Activated CD4-positive, CD25-positive, alpha-beta regulatory T cell treated with anti-CD3 and anti-CD28 coated beads, Interleukin-2, amount 50 U/mL, for 72 hours (primary cell): ENCODE measurements at regions not wholly inside any gene's neighbourhood (a gene's known extent, or its start where the extent isn't known, plus 50 kb on each side); places are given as distances from the start of the nearest gene placed in this dataset.
"Not testable (repeated sequence)": the region's sequence is repeated elsewhere in the genome, so short reads cannot be mapped to it uniquely, and the experiment has no call there.

Source experiments
- DNase-seq: peaks from one replicate; pipeline ENCODE4 v3.0.0; 2021

DNA sequence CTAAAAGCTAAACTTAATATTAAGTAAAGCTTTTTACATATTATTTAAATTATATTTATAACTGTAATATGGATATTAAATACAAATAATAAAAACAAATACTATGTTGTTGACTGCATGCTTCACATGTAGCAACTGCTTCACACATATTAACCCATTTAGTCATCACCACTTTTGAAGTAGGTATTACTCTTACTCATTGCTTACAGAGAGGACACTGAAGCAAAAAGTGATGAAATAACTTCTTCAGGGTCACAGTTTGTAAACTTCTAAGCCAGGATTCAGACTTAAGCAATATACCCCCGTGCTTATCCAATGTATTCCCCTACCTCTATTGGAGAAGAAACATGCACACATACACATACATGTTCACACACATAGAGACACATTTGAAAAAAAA lies 166.6 kb downstream of the DKK2 start:
- no peak for DNase-seq

DNA sequence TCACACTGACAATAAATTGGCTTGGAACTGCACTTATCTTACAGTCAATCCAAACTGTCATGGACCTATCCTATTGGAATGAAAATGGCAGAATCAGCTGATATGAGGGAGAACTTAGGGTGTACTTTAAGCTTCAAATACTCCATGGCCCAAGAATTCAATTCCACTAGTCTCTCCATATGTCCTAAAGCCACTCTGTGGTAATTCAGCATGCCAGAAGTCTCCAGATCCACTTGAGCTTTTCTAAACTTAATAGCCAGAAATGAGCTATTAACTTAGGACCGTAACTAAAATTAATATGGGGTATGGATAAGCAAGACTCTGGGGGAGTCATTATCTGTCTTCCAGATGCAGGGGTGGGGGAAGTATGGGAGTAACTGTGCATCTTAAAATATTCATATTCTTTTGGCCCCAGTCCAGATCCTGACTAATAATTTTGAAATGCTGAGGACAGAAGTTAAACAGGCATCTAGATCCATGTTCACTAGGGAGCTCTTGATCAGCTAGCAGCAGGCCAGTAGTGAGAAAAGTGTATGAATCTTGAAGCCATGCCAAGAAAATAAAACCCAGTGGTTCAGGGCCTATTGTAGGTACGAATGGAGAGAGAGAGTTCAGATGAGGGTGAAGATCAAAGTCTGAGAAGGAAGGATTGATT lies 167.6 kb downstream of the DKK2 start:
- no peak for DNase-seq

DNA sequence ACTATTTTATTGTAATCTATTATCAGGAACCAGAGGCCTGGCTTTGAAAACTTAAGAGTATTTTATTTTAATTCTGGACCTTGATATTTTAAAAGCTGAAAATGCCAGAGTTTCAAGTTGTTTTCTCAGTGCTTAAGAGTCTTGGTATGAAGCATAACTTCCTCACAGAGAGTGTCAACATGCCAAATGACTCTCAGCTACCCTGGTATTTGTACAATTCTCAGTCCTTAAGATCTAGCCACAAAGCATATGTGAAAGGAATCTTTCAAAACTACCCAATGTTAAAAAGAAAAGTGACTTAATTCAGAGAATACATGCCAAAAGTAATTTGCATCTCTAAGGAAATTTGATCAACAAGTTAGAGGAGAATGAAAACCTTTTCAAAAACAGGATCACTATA lies 171.9 kb downstream of the DKK2 start:
- no peak for DNase-seq

DNA sequence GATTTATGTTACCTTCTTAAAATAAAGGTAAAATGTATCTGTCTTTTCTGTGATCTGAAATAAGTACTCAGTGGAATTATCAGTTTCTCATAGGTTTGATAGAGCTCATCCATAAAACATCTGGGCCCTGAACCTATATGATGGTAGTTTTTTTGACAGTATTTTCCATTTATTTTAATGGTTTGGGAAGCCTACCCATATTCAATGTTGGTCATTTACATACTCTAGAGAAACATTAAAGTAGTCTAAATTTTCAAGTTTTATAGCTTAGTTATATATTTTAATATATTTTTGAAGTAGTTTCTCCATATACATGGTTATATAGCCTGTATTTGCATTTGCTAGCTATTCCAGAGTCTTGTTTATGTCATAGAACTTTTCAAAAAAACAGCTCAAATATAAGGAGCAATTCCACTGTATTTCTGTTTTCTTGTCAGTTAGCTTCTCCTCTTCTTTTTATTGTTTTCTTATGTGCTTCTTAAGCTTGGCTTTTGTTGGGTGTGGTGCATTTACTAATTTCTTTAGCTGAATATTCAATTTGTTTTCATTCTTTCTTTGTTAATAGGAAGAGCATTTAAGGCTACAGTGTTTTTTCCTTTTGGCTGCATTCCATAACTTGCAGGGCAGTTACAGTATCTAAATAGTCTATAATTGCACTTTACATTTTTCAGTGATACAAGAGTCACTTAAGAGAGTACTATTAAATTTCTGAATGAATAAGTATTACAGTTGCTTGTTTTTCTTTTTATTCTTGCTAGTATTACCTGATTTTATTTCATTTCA lies 181.4 kb downstream of the DKK2 start:
- DNase-seq: no peak

DNA sequence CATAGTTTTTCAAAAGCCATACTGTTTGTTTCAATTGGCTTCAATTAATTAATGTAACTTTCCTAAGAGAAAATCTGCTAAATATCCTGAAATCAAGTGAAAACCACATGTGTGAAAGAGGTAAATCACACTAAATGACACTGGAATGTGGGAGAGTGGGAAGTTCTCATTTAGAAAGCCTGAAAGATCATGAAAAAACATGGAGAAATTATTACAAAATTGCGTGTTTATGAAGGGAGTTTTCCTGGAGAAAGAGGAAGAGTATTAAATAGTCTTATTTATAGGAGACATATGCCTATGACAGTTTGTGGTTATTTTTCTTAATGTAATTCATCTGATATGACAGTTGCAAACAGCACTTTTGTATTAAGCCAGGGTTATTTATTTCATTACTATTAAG lies 183.7 kb downstream of the DKK2 start:
- no peak for DNase-seq

DNA sequence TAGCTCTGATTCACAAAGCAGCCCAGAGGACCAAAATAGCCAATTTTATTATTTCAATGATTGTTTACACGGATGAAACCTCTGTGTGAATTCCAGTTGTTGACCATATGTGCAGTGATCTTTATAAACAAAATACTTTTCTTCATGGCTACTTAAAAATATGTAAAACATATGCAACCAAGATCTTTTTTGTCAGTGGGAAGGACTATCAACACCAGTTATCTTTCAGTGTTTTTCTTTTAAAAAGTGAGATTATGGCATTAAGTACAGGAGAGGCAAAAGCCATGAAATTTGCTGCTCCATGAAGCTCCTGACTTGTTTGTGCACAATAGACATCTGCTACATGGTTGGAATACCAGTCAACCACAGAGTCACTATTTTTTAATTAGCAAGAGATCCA lies 184.4 kb downstream of the DKK2 start:
- DNase-seq: no peak

DNA sequence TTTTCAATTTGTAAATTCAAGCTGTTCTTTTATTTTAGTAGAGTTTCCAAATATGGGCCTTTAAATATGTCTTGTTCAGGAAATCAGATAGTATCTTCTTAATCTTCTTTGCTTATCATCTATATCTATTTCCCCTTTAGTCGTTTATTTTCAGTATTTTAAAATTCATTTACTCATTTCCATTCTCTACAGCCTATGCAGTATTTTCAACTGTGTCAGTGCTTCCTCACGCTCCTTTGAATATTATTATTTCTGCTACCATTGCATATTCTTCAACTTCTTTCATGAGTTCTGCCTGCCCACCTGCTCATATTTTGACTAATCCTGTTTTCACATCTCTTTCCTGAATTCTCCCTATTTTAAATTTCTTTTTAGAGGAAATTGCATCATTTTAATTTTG lies 185.4 kb downstream of the DKK2 start:
- no peak for DNase-seq

DNA sequence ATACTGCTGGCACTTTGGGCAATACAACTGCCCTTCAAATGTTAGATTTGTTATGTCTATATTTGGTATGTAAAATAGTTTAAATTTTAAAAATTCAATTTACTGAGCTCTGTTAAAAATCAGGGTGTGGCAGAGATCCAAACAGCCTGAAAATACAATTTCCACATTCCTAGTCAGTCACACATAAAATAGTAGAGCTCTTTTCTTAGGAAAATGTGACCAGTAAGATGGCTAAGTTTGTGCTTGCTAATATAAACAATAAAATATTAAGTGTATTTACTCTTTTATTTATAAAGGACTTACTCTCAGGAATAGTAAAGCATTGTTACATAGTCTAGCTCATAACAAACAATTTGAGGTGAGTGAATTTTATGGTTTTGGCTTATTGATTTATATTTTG lies 200.2 kb downstream of the DKK2 start:
- no peak for DNase-seq

DNA sequence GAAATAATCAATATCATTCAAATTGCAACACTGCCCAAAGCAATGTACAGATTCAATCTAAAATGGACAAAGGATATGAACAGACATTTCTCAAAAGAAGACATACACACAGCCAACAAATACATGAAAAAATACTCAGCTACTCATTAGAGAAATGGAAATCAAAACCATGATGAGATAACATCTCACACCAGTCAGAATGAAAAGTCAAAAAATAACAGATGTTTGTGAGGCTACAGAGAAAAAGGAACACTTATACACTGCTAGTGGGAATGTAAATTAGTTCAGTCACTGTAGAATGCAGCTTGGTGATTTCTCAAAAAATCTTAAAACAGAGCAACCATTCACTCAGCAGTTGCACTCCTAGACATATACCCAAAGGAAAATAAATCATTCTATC lies 205.2 kb downstream of the DKK2 start:
- DNase-seq: no peak

DNA sequence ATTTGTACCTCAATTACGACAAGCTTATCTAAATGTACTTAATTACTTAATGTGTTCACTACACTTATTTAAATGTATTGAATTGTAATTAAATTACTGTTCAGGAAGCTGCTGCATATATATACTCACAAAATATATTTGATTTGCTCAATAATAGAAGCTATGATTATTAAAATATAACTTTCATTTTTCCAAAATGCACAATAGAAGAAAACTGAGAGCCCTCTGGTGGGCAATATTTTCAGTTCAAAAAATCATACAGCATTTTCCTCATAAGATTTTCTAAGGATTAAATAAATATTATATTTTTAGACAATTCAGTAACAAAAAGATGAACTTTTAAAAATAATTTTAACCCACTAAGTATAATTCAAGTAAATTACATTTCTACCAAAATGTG lies 217.3 kb downstream of the DKK2 start:
- no peak for DNase-seq

DNA sequence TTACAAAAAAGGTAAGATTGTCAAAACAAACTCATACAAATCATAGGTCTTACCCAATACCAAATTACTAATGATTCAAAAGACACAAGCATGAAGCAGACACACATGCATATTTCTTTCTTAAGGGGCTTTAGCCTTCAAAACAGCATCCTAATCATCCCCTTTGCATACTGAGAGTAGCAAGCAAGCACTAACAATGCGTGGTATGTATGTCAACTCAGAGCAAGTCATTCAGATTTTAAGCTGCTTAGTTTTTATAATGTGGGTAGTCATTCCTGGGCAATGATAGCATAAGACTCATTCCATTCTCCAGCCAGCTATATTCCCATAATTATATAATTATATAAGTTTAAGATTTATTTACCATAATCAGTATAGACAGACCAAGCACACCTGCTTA lies 219.6 kb downstream of the DKK2 start:
- no peak for DNase-seq

DNA sequence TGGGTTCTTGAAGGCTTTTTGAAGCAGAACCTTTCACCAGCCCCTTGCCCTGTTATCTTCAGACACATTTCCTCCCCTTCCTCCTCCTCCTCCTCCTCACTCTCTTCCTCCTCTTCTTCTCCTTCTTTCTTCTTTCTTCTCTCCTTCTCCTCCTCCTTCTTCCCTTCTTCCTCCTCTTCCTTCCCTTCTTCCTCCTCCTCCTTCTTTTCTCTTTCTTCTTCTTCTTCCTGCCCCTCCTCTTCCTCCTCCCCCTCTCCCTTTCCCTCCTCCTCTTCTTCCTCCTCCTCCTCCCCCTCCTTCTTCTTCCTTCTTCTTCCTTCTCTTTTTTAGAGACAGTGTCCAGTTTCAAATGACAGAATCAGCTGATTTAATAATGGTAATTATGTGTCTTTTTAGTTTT lies 226.0 kb downstream of the DKK2 start:
- DNase-seq: no peak

DNA sequence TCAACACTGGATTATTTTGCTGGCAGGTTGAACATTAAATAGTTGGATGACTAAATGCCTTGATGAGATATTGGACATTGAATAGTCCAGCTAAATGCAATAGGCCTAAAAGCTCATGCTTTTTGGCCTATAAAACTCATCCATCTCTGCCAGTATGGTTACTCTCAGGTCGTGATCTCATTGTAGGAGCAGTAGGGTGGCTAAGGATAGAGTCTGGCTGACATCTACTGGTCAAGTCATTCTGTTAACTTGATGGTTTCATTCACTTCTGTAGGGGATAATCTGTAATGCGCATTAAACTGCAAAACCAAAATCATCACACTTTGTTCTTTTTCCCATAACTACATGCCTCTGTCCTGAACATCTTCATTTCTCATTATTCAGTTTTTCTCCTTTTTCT lies 227.0 kb downstream of the DKK2 start:
- no peak for DNase-seq

DNA sequence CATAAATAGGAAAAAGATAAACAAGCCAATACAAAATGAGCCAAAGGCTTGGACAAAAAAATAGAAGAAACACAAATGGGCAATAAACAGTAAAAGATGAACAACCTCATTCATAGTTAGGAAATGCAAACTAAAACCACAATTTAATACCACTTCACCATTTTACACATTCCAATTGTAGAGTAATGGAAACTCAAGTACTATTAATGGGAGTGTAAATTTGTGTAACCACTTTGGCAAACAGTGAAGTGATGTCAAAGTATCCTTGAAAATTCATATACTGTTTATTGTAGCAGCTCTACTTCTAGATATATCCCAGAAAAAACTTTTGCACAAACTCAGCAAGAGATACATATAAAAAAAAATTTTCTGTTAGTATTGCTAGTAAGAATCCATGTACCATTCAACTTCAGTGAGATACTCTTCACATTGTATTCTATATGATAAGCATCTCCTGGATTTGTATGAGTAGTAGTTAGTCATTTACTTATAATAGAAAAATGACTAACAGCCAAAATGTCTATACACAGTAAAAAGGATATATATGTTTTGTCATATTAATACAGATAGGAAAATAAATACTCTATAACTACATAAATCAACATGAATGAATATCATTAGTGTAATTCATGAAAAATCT lies 229.8 kb downstream of the DKK2 start:
- no peak for DNase-seq

DNA sequence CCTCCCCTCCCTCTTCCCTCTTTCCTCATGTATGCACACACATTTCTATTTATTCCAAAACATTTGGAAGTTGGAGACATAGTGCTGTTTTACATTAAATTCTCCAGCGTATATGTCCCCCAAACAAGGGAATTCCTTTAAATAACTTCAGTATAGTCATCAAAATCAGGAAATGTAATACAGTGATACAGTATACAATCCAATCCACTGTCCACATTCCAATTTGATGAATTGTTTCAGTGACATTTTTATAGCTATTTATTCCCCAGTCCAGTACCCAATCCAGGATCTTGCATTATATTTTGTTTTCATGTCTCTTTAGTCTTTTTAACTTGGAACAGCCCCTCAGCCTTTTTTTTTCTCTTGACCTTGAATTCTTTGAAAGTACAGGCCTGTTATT lies 233.0 kb downstream of the DKK2 start:
- no peak for DNase-seq

DNA sequence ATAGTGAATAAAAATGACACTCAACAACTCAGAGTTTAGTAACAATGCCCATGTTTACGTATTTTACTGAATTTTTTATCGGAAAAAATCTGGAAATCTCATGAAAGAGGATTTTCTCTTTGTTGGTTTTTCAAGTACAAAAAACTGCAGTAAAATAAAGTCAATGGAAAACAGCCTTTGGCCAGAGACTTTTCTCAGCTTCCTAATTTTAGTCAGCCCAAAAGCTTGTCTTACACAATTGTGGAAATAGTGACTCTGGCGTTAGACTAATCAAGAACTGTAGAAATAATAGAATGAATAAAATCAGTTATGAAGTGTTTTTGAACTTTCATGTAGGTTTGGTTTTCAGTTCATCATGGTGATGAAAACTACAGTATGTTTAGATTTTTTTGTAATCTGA lies 234.7 kb downstream of the DKK2 start:
- DNase-seq: no peak

DNA sequence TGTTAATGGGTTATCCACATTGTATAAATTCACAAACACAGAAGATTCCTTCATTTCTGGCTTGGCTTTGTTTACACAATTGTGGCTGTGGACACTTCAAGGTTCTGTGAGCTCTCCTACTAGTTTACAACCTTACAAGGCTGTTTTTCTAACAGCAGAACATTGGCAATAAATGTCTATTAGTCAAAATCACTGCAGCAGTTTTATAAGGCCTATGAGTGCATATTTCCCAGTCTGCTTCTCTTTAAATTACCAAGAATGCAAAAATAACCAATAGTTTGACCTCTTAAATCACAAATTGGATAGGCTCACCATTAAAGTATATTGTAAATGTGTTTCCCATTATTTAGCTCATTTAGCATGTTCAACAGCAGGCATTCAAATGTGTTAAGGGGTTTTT lies 239.2 kb downstream of the DKK2 start:
- no peak for DNase-seq

DNA sequence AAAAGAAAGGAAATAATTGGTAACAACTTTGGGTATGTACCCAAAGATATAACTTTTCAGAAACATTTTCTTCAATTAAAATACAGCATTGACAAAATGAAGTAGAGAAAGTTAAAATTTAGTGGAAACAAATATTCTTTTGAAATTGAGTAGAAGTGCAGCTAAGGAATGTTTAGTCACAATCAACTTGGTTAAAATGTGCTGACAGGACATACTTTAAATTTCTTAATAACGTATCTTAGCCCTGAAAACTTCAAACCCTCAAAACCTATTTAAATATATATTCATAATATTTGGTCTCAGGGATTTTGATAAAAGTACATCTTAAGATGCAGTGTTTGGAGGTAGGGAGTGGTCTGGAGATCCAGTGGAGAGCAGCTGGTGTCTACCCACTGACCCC lies 240.8 kb downstream of the DKK2 start:
- no peak for DNase-seq

DNA sequence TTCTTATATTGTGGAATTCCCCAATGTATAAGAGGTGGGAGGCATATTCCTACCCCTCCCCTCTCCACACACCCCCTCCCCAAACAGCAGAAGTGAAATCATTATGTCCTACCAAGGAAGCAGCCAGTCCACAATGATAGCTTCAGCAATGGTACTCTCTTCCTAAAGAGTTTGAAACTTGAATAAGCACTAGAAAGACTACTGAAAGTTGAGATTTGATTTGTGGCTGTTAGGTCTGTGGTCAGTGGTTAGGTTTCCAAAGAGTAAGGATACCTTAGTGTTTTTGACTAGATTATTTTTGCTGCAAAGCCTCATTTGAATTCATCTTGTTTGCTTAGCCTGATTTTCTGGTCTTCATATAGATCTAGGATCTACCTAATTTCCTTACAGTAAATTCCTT lies 242.2 kb downstream of the DKK2 start:
- no peak for DNase-seq

DNA sequence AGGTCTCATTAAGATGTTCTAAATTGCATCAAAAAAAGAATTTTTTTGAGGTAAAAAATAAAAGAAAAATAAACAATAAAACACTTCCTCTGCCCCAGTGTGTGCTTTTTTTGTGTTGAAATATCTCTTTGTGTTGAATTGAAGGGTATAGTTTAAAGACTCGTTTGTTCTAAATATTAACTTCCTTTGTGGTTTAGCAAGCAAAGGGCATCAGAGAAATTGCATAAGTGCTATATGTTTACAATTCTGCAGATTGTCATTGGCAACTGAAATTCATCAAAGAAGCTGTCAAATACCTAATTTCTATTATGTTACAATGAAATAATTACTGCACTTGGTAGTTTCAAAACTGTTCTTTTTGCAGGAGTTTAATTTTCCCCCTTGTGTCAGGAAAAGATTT lies 260.5 kb downstream of the DKK2 start:
- no peak for DNase-seq

DNA sequence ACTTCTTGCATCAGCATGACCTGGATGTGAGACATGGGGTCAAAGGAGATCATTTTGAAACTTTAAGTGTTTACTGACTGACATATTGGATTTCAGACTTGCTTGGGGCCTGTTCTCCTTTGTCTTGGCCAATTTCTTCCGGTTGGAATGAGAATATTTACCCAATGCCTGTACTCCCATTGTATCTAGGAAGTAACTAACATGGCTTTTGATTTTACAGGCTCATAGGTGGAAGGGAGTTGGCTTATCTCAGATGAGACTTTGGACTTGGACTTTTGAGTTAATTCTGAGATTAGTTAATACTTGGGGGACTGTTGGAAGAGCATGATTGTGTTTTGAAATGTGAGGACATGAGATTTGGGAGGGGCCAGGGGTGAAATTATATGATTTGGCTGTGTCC lies 262.1 kb downstream of the DKK2 start:
- DNase-seq: not testable (repeated sequence)

DNA sequence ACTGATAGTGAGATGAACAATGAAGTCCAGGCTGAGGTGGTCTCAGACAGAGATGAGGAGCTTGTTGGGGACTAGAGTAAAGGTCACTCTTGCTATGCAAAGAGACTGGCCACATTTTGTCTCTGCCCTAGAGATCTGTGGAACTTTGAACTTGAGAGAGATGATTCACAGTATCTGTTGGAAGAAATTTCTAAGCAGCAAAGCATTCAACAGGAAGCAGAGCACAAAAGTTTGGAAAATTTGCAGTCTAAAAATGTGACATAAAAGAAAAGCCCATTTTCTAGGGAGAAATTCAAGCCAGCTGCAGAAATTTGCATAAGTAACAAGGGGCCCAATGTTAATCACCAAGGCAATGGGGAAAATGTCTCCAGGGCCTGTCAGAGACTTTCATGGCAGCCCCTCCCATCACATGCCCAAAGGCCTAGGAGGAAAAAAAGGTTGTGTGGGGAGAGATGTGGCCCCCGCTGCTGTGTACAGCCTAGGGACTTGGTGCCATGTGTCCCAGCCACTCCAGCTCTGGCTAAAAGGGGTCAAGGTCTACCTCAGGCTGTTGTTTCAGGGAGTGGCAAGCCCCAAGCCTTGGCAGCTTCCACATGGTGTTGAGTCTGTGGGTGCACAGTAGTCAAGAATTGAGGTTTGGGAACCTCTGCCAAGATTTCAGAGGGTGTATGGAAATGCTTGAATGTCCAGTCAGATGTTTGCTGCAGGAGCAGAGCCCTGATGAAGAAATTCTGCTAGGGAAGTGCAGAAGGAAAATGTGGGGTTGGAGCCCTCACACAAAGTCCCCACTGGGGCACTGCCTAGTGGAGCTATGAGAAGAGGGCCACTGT lies 262.8 kb downstream of the DKK2 start:
- DNase-seq: no peak

DNA sequence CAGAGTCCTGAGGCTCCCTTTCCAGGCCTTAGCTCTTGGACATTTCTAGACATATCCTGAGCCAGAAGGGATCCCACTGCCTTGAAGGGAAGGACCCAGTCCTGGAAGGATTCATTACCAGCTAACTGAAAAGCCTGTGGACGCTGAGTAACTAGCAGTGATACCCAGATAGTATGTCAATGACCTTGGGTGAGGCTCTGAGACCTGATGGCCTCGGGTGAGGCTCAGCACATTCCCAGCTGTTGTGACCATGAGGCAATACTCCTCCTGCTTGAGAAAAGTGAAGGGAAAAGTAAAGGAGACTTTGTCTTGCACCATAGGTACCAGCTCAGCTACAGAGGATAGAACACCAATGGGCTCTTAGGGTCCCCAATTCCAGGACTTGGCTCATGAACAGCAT lies 268.1 kb downstream of the DKK2 start:
- DNase-seq: no peak

DNA sequence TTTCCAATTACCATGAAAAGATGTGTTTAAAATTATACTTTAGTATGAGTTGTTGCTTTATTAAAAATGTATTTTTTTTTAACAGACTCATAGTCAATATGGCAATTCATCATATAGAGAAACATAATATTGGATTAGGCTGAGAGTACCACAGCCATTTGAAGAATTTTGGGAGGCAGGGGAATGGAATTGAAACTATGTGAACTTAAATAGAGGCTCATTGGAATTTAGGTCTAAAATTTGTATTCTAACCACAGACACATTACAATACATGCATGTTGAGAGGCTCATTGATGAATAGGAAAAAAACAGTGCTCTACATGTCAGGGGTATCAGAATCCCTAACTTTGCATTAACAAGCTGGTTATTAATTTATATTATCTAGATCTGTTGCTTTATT lies 269.6 kb downstream of the DKK2 start:
- no peak for DNase-seq
